Esophagus muscularis mucosa (tissue), 3 donors: ENCODE measurements at regions not wholly inside any gene's neighbourhood (a gene's known extent, or its start where the extent isn't known, plus 50 kb on each side); places are given as distances from the start of the nearest gene placed in this dataset.

Experiments
- CTCF ChIP-seq, 3 experiments: fragments of 200-600 bp in 2 of 3; fragments of 450-650 bp in 1 of 3; sonication (generic) in 2 of 3; IDR thresholded peaks; one replicate each; pipeline ENCODE4 v1.5.1; 2017 to 2019; ENCODE audit warnings: antibody characterized with exemption in 3 of 3, mild to moderate bottlenecking in 2 of 3, moderate library complexity in 1 of 3
- POLR2A ChIP-seq: fragments of 450-650 bp; IDR thresholded peaks from one replicate; pipeline ENCODE4 v1.6.1; 2017; ENCODE audit warnings: antibody characterized with exemption, moderate library complexity, mild to moderate bottlenecking, low read depth

- TF ChIP-seq CTCF (IDR thresholded peaks at IDR 0.05) = no peak
- TF ChIP-seq POLR2A = no peak
Observed at GRCh38 chr3:115554487-115554807, 68.9 kb upstream of the GAP43 start.
